NCI-H146 treated with DMSO at 0.1 percent for 48 hours (cell line): ENCODE measurements at regions not wholly inside any gene's neighbourhood (a gene's known extent, or its start where the extent isn't known, plus 50 kb on each side); places are given as distances from the start of the nearest gene placed in this dataset.

Source experiments
- DNase-seq: peaks from one replicate; lab custom pipeline; 2025; ENCODE audit not compliant: unreplicated experiment; lab: John Stamatoyannopoulos, UW

DNA sequence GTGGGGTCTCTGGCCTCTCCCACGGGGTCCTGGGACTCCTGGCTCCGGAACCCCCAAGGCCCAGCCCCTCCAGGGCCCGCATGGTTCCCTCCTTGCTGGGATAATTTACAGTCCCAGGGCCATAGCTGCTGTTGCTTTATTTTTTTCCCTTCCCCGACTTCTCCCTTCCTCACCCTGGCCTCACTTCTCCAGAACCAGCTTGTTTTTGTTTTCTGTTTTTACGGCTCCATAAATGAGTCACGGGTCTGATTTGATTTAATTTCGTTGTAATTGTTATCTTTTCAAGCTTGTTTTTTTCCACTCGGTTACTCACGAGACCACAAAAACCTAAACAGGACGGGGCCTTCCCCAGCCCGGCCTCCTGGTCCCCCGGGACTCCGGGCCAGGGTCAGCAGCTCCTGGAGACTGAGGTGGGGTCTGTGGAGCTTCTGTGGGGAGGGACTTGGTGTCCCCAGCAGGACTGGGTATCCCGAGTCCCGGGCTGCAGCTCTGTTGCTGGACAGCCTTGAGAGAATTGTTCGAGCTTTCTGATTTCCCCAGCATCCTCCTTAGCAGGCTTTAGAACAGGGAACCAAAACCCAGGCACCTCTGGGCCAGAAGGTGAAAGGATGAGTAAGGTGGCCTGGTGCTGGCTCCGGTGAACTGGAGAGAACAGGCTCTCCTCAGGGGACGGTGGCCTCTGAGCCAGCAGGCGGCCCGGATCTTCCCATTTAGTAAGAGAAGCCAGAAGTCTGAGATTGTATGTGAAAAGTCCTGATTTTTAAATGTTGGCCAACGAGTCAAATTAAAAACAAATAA is 94.9 kb downstream of the CEBPB start:
- DNase-seq, result no peak

DNA sequence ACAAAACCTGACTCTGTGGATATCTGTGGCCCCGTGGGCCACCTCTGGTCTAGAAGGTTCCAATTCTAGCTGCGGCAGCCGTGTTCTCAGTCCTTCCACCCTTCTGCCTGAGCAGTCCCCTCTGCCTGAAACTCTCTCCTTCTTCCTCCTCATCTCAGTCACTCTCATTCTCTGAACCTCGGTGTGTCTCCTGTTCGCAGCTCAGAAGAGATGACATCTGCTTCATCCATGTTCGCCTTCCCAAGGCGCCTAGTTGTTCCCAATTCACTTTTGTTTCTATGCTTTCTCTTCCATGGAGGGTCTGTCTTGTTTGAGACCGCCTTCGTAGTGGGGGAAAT is 95.5 kb downstream of the CEBPB start:
- DNase-seq, result no peak

DNA sequence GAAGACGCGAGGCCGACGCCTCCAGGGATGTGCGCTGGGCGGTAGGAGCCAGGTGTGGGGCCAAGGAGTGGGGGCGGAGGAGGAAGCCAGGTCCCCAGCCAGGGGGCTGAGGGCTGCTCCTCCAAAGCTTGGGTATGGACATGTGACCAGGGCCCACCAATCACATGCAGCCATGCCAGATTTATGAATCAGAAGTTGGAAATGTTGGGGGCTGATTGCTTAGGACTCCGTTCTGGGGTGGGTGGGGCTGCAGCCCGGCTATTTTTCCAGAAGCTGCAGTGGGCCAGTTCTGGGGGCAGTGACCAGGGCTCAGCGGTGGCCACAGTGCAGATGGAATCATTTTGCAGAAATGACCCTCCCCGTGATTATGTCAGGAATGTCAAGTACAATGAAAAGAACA is 96.0 kb downstream of the CEBPB start:
- no peak for DNase-seq

DNA sequence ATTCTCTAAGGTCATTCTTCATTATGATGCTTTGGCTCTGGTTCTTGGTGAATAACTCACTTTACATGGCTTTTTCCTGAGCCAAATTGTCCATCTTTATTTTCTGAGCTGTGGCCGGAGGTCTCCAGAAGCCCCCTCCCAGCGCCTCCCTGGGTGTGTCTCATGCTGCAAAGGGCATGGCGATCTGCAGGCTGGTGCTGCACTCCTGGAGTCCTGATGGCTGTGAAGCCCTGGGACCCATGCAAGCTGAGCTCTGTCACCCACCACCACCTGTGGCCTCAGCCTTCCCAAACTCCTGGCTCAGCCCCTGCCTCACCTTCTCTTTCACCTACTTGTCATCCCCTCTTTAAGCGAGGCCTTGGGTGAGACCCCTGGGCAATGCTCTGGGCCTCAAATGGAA is 96.9 kb downstream of the CEBPB start:
- DNase-seq, result no peak

DNA sequence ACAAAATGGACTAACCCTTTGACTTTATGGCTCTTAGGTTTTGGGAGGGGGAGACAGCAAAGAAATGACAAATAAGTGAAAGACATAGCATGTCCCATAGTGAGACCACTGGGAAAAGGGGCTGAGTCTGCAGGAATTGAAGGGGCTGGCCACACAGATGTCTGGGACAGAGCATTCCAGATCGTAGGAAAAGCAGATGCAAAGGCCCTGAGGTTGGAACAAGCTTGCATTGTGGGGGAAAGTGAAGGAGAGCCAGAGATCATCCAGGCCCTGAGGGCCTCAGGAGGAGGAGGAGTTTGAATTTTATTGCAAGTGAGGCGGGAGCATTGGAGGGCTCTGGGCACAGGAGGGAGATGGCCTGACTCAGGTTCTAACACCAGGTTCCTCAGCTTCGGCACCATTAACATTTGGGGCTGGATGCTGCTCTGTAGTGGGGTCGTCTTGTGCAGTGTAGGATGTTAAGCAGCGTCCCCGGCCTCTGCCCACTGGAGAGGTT is 97.5 kb downstream of the CEBPB start:
- DNase-seq, result no peak

DNA sequence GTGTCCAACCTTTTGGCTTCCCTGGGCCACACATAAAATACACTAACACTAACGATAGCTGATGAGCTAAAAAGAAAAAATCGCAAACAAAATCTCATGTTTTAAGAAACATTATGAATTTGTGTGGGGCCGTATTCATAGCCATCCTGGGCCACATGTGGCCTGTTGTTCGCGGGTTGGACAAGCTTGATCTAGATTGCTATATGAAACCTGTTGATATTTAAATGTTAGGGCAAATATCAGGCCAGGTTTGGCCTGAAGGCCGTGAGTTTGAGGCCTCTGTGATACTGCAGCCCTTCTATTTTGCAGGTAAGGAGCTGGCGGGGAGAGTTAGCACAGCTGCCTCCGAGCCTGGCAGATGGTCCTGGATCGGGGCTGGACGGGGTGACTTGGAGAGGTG is 99.0 kb downstream of the CEBPB start:
- DNase-seq, result no peak

DNA sequence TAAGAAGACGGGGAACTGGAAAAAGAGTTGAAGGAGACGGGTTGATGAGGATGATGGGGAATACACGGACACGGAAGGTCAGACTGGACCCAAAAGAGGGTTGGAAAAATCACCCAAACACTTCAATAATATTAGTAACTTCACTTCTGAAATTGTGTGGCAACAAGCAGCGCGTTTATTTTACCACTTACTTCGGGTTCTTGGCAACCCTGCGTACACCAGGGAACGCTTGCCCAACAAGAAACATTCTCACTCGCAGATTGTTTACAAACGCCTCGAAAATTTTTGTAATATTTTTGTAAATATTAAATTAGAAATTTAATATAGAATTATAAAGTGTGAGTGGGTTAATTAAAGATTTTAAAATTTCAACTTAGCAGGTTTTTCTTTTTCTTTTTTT is 99.5 kb downstream of the CEBPB start:
- DNase-seq, result no peak

DNA sequence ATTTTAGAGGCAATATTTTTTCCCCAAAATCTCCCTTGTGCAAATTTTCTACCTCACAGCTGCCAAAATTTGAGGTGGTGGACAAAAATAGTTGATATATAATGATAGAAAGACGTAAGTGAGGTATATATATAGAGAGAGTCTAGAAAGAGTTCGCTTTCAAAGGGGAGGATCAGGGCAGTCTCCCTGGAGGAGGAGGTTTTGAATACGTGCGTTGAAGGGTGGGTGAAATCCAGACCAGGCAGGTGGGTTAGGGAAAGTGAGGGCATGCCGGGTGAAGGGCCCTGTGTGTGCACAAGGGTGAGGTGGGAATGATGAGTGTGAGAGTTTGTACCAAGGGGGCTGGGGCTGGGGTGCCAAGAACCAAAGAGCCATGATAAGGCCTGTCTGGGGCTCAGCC is 100.2 kb downstream of the CEBPB start:
- DNase-seq, result no peak

DNA sequence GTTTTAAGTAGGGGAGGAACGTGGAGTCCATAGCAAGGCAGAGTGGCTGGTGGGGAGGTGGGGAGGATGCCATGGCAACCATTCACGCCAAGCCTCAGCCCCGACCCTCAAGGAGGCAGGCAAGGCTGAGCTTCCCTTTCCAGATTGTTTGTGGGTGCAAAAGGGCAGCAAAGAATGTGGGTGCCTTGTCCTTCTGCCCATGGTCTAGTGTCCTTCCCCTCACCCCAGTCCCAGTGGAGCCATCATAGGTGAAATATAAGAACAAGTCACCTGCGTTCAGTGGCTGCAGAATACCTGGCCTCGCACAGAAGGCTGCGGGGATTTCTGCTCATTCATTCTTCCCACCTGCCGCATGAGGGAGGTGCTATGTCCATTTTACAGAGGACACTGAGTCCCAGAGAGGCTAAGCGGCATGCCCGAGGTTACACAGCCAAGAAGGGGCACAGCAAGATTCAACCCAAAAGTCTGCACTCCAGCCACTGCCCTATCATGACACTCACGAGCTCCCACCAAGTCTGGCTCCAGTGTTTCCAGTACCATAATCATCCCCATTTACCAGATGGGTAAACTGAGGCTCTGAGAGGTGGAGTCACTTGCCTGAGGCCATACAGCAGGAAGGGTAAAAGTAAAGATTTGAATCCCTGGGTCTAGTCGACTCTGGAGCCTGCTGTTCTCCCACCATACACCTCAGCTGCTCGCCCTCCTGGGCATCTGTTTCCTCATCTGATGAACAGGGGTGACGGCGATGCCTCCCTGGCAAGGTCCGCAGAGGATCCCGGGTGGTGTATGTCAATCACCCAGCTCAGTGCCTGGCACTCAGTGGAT is 100.8 kb downstream of the CEBPB start:
- DNase-seq, result no peak

DNA sequence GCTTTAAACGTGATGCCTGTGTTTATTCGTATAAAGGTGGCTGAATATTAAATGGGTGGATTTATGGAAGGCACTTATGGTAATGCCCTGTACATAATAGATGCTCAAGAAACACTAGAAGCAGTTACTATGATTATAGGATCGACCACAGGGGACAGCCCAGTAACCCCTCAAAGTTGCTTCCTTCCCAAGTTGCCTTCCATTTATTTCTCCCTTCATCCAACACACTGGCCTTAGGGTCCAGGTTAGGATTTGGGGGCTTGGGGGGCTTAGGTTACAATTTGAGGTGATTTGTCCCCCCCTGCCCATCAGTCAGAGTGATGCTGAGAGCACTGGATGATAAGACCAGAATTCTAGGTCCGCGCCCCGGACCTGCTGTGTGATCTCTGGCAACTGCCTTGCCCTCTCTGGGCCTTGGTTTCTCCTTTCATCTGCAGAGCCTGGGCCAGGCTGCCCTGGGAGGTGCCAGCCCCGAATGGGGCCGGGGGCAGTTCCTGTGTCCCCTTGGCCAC is 101.5 kb downstream of the CEBPB start:
- DNase-seq, result no peak

DNA sequence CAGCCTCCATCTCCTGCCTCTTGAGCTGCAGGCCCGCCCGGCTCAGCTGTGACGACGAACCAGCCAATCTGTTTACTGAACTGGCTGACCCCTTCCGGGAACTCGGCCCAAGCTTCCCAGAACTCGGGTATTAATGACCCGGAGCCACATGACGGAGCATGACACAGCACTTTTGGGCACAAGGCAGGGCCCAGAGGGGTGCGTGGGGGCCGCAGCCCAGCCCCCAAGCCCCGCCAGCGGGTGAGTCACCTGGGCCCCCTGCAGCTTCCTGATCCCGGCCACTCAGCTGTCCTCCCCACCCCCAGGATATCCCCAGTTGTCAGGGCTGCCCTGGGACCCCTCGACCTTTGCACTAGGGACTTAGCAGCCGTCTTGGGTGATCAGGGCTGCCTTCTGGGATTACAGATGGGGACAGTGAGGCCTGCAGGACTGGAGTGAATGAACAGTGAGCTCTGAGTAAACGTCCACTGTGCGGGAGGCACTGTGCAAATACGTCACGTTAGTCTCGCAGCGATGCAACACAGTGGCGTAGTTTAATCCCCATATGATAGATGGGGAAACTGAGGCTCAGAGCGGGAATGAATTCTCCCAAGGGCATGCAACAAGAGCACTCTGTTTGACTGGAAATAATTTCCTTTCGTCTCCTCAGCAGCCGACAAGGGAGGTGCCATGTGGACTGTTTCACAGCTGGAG is 102.1 kb downstream of the CEBPB start:
- no peak for DNase-seq

DNA sequence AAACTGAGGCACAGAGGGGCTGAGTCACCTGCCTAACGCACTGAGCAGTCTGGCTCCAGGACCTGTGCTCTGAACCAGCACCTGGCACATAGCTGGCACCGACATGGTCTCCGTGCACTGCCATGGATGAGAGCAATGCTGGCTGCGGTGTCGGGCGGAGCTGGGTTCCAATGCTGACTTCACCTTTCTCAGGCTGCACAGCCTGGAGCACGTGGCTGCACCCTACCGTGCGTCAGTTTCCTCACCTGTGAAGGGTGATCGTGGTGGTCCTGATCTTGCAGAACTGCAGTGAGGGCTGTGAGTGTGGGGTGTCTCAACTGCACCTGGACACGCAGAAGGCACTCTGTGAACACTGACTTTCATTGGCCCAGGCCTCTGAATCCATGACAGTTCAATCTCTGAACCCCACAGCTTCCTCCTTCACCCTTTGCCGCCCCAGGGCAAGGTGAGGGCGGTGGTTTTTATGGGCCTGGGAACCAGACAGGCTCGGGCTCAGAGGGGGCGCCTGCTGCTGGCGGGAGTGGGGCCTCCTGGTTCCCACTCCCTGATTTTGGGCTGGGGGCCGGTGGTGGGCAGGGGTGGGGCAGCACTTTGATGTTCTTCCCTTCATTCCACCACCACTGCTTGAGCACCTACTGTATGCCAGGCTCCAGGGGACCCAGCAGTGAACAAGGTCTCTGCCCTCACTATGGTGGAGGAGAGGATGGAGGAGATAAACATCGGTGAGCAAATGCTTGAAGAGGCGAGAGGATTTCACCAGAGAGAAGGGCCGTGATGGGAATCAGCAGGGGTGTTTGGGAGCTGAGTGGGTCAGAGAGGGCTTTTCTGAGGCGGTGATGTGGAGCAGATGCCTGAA is 102.9 kb downstream of the CEBPB start:
- no peak for DNase-seq

DNA sequence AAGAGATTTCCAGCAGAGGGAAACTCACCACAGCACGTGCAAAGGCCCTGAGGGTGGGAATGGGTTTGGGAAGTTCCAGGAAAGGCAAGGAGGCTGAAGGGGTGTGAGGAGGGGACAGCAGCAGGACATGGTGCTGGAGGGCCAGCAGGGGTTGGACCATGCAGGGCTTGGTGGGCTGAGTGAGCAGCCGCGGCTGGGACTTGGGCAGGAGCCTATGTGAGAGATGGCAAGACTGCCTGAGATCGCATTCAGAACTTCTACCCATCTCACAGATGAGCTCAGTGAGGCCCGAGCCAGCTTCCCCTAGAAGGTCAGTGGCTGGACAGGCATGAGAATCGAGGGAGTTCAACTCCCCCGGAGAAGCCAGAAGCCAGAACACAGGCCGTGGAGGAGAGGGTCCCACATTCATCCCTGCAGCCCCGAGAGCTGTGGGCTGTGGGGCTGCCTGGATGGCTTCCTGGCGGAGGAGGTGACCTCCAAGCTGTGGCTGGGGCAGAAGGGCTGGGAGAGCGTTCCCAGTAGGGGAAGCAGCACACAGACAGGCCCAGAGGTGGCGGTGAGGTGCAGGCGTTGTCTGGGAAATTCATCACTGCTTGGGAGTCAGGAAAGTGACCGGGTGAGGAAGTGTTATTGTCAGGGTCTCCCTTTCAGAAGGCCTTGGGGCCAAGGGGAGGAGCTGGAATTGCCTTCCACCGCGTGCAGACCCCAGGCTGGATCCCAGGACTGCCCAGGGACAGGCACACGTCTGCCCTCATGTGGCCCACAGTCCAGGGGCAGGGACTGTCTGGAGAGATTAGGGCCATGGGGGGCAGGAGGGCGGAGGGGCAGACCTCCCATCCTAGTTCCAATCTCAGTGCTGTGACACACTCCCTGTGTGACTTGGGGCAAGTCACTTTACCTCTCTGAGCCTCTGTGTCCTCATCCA is 103.8 kb downstream of the CEBPB start:
- no peak for DNase-seq

DNA sequence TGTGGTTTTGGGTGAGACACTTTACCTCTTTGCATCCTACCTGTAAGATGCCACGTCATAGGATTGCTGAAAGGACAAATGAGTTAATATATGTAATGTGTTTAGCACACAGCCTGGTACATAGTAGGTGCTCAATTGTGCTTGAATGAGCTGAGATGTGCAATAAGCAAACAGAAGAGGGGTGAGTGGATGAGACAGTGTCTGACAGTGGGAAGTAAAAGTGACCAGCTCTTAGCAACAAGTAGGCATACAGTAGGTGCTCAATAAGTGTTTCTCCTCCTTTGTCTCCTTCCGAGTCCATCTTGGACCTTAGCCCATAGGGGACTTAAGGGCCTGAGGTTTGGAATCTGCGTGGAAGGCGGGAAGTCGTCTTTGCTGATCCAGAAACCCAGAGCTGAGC is 104.7 kb downstream of the CEBPB start:
- DNase-seq, result no peak

DNA sequence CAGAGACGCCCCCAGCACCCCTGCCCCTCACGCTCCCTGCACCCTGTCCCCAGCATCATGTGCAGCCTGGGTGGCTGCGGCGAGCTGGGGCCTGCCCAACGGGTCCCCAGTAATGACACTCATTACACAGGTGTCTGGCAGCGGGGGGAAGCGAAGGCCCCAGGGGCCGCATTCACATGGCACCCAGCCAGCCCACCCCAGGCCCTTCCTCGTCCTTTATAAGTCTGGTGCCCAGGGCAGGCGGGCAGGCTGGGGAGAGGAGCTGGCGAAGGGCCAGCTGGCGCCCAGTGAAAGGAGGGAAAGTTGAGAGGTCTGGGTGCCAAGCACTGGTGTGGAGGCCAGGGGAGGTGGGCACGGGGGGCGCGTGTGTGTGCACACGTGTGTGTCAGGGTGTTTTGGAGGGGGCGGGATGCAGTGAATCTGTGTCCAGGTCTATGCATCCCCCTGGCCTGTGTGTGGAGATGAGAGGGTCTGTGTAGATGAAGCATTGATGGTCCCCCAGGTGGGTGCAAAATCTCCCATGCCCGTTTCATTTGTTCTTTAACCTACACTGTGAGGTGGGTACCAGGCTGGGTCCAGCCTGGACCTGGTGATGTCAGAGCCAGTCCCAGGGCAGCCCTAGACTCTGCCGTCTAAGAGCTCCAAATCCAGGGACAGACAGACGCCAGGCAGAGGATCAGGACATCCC is 105.3 kb downstream of the CEBPB start:
- no peak for DNase-seq

DNA sequence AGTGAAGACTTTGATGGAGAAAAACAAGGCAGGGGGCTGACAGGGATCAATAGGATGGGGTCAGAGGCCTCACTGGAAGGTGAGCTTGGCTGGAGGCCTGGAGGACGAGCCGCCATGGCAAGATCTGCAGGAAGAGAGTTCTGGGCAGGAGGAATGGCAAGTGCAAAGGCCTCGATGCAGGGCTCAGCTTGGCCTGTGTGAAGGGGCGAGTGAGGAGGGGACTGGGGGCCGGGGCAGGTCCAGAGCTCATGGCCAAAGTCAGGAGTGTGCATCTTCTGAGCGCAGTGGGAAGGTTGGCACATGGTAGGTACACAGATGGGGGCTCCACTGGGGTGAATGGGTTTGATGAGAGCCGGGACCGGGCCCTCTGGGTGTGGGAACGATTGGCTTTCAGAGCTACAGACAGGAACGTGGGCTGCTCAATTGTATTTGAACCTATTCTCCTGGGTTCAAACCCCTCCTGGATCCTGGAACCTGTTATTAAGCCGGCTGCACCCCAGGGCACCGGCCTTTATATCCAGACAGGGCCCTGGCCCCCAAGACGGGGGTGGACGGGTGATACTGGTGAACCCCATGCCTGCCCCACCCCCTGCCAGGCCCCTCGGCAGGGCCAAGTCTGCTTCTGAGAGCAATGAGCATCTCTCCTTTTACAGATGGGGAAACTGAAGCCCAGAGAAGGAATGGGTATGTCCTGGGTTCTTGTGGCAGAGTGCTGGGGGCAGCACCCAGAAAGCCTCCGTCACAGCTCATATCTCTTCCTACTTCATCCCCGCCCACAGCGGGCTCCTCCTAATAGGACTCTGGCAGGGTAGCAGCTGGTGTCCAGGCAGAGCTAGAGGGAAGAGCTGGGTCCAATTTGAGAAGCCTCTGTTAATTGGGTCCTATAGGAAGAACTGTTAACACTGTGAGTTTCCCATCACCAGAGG is 106.1 kb downstream of the CEBPB start:
- no peak for DNase-seq

DNA sequence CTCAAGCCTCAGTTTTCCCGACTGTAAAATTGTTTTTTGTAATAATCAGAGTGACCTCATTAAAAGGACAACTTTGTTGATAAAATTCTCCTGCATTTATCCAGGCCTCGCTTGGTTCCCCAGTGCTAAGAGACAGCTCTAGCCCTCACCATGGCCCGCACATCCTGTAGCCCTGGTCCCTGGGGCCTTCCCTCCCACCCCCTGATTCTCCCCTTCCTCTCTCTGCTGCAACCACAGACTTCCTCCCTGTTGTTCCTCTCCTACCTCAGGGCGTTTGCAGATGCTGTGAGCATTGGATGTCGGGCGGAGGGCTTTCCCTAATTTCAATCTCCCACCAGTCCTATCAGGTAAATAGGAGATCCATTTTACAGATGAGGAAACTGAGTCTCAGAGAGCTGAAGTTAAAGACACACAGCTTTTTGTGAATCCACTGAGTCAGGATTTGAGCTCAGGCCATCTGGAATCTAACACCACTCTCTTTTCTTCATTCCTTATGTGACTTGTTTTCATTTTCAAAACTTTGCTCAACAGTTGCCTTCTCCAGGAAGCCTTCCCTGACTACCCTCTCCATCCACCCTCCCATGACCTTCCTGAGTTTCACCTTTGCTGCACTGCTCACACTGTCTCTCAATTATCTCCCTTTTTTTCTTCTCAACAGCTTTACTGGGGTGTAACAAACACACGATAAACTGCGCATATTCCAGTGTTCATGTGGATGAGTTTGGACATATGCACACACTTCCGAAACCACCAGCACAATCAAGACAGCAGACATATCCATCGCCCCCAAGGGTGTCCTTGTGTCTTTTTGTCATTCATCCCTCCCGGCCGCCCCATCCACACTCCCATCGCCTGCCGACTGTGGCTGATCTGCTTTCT is 107.1 kb downstream of the CEBPB start:
- no peak for DNase-seq
